CD4-positive, alpha-beta T cell treated with Interleukin-10 for 1 hour (primary cell): ENCODE measurements at regions not wholly inside any gene's neighbourhood (a gene's known extent, or its start where the extent isn't known, plus 50 kb on each side); places are given as distances from the start of the nearest gene placed in this dataset.

Experiments
- DNase-seq: peaks from one replicate; pipeline ENCODE4 v3.0.0-alpha.2; 2020

DNA sequence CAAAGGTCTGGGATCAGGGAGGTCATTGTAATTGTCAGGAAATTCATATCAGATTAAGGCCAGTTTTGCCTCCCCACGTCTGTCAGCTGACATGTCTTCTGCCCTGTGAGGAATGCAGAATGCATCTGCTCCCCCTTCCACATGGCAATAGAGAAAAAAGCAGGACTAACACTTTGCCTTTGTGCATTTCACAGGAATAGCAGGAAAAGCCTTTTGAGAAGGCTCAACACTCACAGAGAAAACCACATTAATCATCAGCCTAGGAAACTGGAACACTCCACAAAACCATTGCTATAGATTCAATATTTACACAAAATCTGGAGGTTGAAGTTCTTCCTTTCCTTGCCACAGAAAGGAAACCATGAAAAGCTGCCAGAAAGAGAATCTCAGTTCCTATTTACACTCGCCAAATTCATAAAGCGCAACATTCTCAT is 165.2 kb upstream of the HES1 start:
- DNase-seq = no peak

DNA sequence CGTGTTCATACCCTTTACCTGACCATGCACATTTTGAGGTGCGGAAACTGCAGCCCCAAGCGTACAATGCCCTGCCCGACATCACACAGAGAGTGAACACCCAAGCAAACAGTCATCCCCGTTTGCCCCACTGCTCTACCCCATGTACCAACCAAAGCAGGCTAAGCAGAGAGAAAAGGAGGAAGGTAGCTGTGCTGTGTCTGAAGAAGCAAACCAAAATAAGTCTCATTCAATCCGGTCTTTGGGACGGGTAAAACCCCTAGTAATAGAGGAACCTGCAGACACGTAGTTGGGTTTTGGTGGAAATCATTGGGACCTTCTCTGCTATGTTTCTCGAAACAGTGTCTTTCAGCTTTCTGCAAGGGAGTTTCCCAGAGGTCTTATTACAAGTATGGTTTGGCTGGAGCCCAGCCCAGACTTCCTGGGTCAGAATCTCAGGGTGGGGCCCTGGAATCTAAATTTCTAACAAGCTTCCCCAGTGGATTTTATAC is 164.6 kb upstream of the HES1 start:
- peak; percentile 7 for DNase-seq

DNA sequence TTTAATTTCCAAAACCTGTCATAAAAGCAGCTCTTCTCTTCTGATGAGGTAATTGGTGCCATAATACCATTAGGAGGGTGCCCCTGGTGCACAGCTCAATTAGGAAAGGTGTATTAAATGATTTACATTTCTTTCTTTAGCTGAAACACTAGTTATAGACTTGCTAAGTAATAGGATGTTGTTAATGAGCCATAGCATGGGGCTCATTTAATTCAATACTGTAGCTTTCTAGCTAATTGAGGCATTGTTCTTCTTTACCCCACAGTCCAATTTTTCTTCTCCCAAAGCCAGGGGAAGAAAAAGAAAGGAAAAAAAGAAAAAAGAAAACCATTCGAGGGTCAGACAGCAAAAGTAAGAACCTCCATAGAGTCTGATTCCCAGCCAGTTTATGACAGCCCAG is 164.0 kb upstream of the HES1 start:
- no peak for DNase-seq

DNA sequence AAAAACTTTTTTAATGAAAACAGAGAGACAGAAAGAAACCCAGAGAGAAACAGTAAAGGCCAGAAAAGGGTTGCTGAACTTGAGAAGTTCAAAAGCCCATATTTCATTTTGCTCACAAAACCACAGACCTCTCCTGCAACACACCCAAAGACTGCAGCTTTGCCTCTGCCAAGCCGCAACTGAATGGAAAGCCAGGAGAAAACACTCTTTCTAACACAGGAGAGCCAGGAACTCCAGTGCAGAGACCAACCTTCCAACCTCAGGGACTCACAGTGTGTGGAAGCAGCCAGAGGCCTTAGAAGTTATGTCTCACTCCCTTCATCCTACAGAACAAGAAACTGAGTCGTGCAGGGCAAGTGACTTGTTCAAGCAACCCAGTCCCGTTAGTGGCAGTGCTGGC is 163.1 kb upstream of the HES1 start:
- DNase-seq = no peak

DNA sequence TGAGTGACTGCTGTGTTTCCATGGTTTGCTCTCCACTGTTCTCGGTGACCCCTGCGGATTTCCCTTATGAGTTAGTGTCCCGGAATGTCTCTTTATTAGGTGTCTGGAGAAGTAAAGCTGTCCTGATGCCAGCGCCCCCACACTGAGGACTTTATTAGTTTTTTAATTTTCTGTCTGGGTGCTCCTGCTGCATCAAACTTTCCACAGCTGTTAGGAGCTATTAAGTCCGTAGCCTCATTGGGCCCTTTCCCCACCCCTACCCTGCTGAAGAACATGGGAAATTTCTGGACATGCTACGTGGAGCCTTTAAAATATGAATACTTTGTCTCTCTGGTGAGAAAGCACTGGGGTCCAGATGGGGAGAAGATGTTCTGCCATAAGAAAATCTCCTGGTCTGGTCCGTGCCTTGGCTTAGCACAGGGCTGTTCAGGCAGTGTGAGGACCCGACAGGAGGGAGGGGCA is 161.7 kb upstream of the HES1 start:
- no peak for DNase-seq

DNA sequence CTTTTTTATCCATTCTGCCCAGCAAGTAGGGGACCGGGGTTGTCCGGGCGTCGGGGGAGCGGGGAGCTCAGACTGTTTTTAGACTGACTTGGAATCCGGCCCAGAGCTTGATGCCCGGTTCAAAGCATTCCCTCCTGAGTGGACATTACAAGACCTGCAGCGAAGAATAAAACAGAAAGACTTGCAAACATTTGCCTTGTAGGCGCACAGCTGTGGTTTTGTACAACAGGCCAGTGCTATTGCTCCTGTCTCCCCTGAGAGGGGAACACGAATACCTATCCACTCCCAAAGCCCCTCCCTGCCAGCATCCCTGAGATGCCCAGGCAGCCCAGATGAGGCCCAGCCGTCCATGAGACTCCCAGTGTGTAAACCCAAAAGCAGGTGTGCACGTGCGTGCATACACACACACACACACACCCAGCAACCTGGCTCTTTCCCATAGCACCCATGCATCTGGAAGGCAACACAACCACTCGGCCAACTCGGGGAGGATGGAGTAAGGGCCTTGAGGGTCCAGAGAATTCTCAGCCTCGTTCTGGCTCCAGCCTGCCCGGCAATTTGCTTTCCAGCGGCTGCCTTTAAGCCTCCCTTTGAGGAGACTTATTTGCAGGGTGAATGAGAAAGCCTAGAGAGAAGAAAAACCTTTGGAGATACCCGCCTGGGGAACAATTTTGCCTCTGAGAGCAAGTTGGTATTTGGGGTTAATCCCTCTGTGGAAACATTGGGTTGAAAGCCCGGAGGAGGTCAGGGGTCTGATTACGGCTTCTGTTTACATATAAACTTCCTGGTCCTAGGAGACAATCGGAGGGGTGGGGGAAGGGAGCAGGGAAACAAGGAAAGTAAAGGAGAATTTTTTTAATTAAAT is 161.0 kb upstream of the HES1 start:
- DNase-seq = no peak

DNA sequence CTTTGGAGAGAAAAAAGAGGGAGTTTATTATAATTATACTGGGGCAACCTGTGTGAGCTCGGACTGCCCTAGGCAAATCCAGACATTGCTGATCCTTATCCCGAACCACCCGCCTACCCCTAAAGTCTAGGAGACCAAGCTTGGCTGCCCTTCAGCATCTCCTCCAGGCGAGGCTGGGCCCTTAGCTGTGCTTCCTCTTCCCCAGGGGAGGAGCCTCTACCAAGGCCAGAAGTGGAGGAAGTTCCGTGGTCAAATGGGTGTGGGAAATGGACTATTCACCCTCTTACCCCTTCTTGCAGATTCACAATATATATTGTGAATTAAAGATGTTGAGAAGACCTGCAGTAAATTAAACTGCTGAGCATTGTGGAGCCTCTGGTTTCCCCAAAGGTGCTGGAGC is 158.3 kb upstream of the HES1 start:
- DNase-seq = no peak

DNA sequence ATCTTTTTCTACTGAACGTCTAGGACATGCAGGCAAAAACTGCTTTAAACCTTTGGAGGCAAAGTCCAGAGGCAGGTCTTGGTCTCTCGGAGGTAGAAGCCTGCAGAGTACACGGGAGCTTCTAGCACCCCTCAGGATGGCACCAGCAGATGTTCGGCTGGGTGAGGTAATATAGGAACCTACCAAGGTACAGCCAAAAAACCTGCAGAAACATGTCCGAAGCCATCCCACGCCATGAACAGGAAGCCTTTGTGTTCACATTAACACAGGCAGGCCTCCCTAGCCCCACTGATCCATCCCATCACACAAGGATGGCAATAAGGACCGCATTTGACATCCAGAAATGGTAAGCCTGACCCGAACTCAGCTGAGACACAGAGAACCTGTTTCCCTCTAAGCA is 157.9 kb upstream of the HES1 start:
- no peak for DNase-seq

DNA sequence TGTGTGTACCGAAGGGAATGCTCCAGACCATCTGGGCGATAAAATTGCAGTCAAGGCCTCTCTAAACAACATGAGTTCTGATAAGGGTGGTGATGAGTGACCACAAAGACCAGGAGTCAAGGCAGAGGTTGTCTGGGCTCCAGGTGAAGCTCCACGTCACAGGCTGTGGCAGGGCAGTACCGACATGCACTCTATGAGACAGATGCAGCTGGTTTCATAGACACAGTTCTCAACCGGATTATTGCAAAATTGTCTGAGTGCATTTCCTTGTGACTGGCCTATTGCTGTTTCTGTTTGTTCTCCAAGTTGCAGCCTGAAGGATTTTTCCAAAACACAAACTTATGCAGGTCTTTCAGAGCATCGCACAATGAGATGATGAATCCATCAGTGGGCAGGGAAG is 157.5 kb upstream of the HES1 start:
- DNase-seq = no peak

DNA sequence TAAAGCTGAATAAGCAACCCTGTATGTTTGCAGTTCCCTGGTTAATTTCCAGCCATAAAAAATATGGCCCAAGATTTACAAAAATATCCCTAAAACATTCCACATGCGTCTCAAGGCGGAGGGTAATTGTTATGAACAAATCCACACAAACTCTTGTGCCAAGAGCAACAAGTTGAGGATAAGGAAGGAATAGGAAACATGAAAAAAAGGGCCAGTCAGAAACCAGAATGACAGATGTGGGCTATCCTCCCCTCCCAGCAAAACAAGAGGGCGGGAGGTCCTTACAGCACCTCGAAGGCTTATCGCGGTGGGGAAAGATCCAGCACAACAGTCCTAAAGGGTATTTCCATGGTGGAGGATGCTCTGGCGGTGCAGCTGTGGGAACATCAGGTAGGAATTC is 155.6 kb upstream of the HES1 start:
- no peak for DNase-seq

DNA sequence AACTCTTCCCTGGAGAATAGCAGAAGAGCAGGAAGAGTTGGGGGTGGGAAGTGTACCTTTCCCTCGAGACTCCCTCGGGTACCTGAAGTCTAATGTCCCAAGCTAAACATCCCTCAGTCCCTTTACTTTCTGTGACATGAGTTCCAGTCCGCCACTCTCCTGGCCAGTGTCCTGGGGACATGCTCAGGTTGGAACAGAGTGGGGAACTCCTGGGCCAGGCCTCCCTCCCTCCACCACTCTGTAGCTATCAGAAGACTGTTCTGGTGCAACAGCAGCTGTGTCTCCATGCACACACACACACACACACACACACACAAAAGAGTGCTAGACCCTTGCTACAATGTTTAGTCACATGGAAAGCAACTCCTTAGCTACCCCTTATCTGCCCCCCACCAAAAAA is 155.0 kb upstream of the HES1 start:
- no peak for DNase-seq

DNA sequence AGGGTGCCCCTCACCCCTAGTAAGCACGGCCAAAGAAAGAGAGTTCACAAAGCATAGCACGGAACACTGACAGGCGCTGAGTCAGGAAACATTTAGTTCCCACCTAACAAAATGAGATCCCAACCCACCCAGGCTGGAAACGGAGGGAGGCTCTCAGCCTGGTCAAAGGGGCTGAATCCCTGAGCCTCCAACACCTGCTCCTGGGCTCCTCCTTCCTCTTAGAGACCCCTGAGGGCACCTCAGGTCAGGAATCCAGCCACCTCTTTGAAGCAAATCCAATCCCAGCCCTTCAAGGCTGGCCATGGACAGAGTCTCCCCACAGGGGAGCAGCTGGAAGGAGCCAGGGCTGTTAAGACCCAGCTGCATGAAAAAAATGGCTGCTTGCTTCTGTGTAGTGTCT is 154.4 kb upstream of the HES1 start:
- DNase-seq = no peak

DNA sequence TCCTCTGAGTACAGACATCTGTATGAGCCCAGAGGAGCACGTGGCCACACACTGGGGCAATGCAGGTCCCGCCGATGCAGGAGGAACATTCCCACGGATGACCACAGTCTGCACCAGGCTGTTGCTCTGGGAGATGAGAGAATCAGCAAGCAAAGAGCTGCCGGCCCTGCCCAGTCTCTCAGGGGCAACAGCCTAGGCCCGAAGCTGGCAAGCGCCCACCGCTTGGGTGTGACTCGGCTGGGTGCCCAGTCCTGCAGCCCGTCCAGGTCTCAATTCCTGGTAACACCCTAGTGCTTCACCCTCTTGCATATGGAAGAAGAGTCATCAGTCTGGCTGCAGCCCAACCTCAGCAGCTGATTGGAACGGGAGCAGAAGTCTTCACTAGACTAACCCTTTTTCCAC is 153.7 kb upstream of the HES1 start:
- no peak for DNase-seq

DNA sequence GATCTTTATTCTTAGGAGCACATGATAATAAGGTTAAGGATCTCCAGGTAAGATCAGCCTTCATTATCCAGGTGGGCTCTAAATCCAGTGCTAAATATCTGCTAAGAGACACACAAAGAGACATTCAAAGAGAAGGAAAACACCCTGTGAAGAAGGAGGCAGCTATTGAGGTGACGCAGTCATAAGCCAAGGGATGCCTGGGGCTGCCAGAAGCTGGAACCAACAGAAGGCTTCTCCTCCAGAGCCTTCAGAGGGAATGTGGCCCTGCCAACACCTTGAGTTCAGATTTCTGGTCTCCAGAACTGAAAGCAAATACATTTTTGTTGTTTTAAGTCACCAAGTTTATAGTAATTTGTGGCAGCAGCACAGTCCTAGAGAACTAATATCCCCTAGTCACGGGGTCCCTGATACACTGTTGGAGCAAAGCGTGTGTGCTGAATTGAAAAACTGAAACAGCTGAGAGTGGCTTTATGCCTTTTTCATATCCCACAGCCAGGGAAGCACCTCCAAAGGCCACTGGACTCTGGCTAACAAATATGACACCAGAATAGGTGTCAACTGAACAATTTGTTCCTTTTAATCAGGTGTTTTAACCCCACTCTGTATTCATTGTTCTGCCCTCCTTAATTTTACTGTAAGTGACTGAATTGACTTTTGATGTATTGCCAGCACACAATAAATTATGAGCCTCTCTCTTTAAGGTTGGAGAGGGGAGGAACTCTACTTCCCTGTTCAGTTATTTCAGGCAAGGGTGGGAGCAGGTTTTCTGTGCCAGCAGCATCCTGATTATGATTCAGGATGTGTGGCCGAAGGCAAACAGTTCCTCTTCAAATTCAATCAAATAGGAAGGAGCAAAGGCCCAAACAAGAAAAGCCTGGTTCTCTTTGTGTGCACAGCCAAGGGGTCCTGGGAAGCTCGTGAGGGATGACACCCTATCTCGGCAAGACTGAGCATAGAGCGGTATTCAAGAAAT is 151.8 kb upstream of the HES1 start:
- DNase-seq = no peak

DNA sequence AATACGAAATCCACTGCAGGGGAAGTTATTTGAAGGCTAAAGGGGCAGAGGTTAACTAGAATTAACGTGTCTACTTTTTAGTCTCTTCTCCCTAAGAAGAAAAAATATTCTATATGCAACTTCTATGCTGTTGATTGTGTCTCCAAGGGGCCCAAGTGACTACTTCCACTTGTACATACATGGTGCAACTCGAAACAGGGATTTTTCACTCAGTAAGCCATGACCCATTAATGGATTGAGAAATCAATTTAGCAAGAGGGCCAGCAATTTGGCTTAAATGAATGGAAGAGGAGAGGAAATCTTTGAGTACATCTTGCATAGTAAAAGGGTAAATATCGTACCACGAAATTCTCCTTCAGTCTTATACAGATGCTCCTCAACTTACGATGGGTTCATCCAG is 151.1 kb upstream of the HES1 start:
- DNase-seq = no peak

DNA sequence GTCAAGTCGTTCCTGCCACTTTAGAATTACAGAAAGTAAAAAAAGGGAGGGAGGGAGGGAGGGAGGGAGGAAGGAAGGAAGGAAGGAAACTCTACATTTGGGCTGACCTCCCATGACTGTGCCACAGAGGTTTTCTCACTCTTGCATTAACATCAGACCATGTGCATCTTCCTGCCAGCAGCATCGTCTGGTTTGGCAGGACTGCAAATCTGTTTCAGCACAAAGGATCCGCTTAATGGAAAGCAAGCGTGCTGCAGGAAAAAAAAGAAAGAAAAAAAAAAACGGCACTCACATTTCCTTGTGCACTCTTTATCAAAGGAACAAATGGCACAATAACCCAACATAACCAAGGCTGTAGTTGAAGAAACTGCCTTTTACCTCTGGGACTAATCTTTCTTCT is 148.8 kb upstream of the HES1 start:
- no peak for DNase-seq

DNA sequence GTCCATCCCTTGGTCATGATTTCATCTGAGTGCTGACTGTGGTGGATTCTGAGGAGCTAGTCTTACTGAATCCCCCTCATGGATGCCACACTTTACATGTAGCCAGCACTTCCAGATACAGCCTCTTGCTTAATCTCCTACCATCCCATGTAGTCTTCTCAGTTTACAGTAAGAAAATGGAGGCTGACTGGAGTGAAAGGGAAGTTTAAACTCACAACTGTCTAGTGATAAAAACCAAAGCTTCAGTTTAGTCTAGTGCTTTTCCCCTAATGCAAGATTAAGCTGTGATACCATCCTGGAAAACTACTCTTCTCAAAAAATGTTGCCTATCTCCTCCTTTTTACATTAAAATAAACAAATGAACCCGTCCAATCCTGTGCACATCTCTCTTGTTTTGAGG is 146.8 kb upstream of the HES1 start:
- DNase-seq = no peak

DNA sequence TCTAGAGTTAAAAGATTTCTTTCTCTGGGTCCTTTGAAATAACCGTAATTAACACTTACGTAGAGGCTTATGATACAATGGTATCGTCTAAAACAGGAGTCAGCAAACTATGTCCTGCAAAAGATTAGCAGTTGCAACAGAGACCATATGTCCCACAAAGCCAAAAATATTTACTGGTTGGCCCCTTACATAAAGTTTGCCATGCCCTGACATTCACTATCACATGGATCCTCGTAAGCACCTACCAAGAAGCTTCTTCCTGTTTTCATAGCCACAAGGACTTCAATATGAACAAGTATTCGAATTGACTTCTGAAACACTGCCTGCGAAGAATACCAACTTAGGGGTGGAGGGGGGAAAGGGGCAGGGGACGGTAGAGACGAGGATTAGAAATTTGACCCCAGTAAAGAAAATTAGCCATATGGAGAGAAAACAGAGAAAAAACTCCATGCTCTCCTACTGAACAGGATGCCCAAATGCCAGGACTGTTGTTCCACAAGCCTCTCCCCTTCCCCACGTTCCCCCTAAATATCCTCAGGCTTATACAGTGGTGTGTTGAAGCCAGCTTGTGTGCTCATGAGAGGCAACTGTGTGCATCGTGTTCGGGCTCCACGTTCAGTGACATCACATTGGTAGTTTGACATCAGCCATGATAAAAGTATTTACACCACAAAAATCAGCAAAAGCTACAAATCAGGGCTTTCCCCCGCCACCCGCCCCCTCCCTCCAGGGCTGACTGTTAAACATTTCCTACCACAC is 144.1 kb upstream of the HES1 start:
- DNase-seq = no peak

DNA sequence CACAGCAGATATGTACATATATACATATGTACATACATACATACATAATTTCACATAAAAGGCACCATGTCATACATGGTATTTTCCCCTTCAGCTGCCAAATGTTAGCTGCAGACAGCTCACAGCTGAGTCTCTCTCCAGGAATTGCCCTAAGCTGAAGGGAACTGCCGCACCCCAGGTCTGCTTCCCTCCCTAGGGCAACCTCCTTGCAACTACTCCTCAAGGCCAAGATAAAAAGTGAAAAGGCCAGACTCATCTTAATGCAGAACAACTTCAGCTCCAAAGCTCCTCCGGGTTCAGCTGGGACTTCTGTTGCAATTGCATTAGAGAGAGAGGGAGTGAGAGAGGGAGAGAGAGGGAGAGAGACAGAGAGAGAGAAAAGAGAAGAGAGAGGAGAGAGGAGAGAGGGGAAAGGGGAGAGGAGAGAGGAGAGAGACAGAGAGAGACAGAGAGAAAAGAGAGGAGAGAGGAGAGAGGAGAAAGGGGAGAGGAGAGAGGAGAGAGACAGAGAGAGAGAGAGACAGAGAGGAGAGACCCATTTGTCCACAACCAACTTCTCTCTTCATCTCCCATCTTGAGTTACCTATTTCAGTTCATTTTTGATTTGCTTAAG is 143.4 kb upstream of the HES1 start:
- DNase-seq = no peak

DNA sequence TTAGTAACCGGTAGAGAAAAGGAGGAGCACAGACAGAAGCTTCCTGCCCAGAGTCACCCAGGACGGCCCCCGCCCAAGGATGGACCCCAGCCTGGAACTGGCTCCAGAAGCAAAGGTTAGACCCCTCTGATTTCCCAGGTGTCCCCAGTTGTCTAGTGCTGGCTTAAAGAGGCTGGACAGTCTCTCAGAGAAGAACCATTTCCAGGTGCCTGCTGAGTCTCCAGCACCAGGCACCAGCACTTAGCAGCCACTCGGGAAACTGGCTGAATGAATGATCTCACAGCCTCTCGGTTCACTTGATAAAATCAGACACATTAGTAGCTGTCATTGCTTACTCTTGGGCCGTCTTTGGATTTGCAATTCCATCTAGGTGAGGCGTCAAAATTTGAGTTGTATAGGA is 139.7 kb upstream of the HES1 start:
- DNase-seq = no peak

DNA sequence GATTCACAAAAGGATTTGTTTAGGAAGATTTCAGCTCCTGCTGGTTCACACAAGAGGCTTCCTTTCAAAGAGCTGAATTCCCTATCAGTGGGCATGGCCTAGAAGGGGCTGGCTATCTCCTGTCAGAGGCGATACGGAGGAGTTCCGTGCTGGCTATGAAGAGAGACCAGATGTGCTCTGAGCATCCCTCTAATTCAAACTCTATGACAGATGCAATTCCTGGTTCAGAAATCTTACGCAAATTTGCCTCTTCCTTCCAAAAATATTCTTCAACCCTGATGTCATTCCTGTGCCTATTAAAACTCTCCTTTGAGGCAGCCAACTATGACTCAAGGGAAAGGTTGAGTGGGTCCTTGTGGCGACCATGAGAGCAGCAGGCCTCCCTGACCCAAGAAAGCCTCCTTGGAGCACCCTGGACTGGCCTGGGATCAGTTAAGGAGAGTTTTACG is 139.3 kb upstream of the HES1 start:
- no peak for DNase-seq
